GM18861 (cell line): ENCODE measurements at regions not wholly inside any gene's neighbourhood (a gene's known extent, or its start where the extent isn't known, plus 50 kb on each side); places are given as distances from the start of the nearest gene placed in this dataset.
"Not testable (repeated sequence)": the region's sequence is repeated elsewhere in the genome, so short reads cannot be mapped to it uniquely, and the experiment has no call there.

Experiments used
- ATAC-seq: cut with Tn5 transposase; IDR thresholded peaks from one replicate; pipeline ENCODE4 v1.9.1; 2021; ENCODE audit not compliant: unreplicated experiment

GRCh38 chr10:6986927-6987326, 406.9 kb upstream of the PRKCQ start:
- no peak for ATAC-seq

GRCh38 chr10:6985644-6986043, 405.6 kb upstream of the PRKCQ start:
- no peak for ATAC-seq

- ATAC-seq, result no peak
Observed at GRCh38 chr10:6984971-6985370, 404.9 kb upstream of the PRKCQ start.

GRCh38 chr10:6984016-6984415, 403.9 kb upstream of the PRKCQ start:
- ATAC-seq, result not testable (repeated sequence)

- no peak for ATAC-seq
Observed at GRCh38 chr10:6980353-6980752, 400.3 kb upstream of the PRKCQ start.

GRCh38 chr10:6979371-6979770, 399.3 kb upstream of the PRKCQ start:
- no peak for ATAC-seq

GRCh38 chr10:6978187-6978627, 398.1 kb upstream of the PRKCQ start:
- ATAC-seq, result no peak

GRCh38 chr10:6977398-6978186, 397.5 kb upstream of the PRKCQ start:
- ATAC-seq, result no peak

- no peak for ATAC-seq
Observed at GRCh38 chr10:6973899-6974298, 393.8 kb upstream of the PRKCQ start.

- no peak for ATAC-seq
Observed at GRCh38 chr10:6972226-6972625, 392.1 kb upstream of the PRKCQ start.

GRCh38 chr10:6969659-6970058, 389.6 kb upstream of the PRKCQ start:
- ATAC-seq, result no peak

GRCh38 chr10:6964543-6964942, 384.5 kb upstream of the PRKCQ start:
- ATAC-seq, result no peak

GRCh38 chr10:6962576-6962975, 382.5 kb upstream of the PRKCQ start:
- no peak for ATAC-seq

- ATAC-seq, result no peak
Observed at GRCh38 chr10:6958711-6959110, 378.6 kb upstream of the PRKCQ start.

GRCh38 chr10:6958254-6958653, 378.2 kb upstream of the PRKCQ start:
- ATAC-seq, result no peak

- no peak for ATAC-seq
Observed at GRCh38 chr10:6957851-6958250, 377.8 kb upstream of the PRKCQ start.

GRCh38 chr10:6956562-6956961, 376.5 kb upstream of the PRKCQ start:
- ATAC-seq, result no peak

GRCh38 chr10:6953271-6953801, 373.3 kb upstream of the PRKCQ start:
- ATAC-seq, result no peak

GRCh38 chr10:6951732-6952131, 371.7 kb upstream of the PRKCQ start:
- no peak for ATAC-seq

- ATAC-seq, result no peak
Observed at GRCh38 chr10:6950133-6950532, 370.1 kb upstream of the PRKCQ start.

GRCh38 chr10:6944436-6944835, 364.4 kb upstream of the PRKCQ start:
- no peak for ATAC-seq

GRCh38 chr10:6938384-6938783, 358.3 kb upstream of the PRKCQ start:
- no peak for ATAC-seq

- no peak for ATAC-seq
Observed at GRCh38 chr10:6936931-6937330, 356.9 kb upstream of the PRKCQ start.
